Middle frontal gyrus (tissue), 1 donor: ENCODE measurements at regions not wholly inside any gene's neighbourhood (a gene's known extent, or its start where the extent isn't known, plus 50 kb on each side); places are given as distances from the start of the nearest gene placed in this dataset.

Experiments
- DNase-seq: peaks from one replicate; pipeline ENCODE4 v3.0.0-alpha.2; 2015; ENCODE audit warnings: low spot score; ENCODE audit errors: extremely low spot score

DNA sequence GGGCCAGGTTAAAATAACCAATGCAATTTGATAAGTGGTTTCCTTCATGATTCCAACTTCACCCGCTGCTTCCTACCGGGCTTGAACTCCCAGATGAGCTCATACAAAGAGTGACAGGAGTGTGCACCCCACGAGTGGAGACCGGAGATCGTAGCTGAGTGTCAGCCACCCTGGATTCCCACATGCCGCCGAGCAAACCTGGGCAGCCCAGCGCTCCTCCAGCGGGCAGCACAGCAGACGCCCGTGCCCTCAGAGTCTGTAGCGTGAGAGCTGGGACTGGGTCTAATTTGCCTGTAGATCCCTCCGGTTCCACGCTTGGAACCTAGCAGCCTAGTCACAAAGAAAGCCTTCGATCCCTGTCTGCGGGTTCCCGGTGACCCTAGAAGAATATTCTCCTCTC, 476.1 kb upstream of the MGMT start:
- DNase-seq, result no peak

DNA sequence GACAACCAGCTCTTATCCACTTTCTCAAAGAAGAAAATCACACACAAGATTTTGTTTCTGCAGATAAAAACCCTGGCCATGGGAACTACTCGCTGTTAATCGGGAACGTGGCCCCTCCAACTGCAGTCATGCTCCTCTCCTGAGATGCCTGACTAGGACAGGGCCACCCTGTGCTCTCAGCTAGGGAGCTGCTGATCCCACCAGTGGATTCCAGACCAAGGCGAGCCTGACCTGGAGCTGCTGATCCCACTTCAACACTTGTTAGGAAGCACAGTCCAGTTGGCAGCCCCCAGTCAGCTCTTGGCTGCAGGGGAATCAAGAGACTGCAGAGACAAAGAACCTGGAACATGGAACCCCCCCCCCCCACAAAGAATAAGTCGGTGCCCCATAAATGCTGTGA, 474.3 kb upstream of the MGMT start:
- DNase-seq, result no peak

DNA sequence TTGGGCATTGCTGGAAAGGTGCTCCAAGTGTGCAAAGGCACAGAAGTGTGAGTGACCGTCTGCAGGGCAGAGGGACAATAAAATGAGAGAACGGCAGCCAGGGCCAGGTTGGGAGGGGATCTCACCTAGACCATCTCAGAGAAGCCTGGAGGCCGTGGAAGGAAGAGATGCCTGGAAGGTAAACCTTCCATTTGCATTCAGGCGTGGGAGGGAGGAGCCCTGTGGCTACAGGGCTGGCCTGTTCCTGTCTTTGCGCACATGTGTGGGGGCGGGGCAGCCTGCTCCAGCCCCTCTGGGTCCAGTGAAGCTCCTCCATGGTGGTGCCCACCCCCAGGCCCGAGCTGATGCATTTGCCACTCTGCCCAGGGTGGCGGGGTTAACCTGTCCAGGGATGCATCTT, 473.6 kb upstream of the MGMT start:
- no peak for DNase-seq

DNA sequence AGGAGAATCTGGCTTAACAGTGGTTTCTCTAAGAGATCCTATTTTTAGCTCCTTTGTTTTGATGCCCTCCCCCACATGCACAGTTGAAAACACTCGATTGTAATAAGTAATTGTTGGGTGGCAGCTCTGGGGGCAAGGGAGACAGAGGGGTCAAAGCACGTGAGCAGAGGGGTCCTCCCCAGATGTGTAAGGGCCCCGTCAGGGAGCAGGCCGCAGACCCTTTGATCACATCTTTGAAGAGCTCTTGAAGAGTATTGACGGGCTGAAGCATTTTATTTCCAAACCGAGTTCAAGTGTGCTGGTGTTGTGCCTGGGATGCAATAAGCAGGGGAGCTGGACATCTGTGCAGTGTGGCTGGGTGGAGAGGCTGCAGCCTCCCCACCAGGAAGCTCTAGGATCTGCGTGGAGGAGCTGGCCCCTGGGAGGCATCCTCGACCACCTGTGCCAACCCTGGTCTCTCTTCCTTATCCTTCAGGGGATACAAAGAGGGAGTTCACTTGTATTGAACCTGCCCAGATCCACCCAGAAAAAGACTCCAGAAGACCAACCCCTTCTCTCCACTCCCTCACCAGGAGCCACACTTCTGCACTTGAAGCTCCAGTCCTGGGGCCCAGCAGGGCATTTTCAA, 473.0 kb upstream of the MGMT start:
- DNase-seq, result no peak

GRCh38 chr10:128994598-128995143, 472.4 kb upstream of the MGMT start:
- DNase-seq, result no peak

- no peak for DNase-seq
Measured at GRCh38 chr10:128995676-128996075, 471.4 kb upstream of the MGMT start.

GRCh38 chr10:128996092-128996491, 470.9 kb upstream of the MGMT start:
- DNase-seq, result no peak

- no peak for DNase-seq
Measured at GRCh38 chr10:128998101-128998805, 468.8 kb upstream of the MGMT start.

- DNase-seq, result no peak
Measured at GRCh38 chr10:129004398-129004797, 462.6 kb upstream of the MGMT start.

GRCh38 chr10:129005080-129005479, 462.0 kb upstream of the MGMT start:
- no peak for DNase-seq

- DNase-seq, result no peak
Measured at GRCh38 chr10:129005804-129006203, 461.2 kb upstream of the MGMT start.

DNA sequence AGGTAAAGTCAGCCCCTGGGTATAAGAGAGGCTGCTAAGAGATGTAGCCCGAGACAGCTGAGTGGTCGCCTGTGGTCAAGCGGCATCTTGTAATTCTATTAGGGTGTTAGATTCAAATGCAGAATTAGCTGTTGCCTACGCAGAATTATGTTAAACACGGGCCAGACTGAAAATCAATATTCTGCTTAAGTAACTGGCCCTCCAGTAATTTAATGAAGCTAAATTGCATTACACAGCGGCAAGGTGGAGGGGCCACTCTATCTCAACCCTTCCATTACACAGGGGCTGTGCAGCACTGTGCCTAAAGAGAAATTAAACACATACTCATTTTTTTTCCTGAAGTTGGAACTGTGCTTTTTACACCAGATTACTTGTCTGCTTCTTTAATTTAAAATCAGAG, 448.5 kb upstream of the MGMT start:
- no peak for DNase-seq

- no peak for DNase-seq
Measured at GRCh38 chr10:129020651-129021330, 446.2 kb upstream of the MGMT start.

GRCh38 chr10:129021594-129022304, 445.3 kb upstream of the MGMT start:
- DNase-seq, result no peak

DNA sequence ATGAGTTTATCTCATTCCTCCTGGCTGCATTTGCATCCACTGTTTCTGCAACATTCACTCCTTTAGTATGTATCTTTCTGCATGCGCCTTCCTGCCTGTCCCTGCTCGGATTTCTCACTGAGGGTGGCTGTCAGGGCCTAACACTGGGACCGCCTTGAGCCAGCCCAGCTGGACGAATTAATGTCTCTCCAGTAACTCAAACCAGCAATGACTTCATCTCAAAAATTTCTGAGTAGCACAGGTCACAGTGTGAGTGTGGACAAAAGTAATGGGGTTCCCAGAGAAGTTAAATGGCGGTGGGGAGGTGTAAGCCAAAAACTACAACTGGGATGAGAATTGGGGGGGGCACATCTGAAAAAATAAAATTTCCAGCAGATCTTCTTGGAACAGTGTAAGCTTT, 444.0 kb upstream of the MGMT start:
- no peak for DNase-seq

- DNase-seq, result no peak
Measured at GRCh38 chr10:129024046-129024445, 443.0 kb upstream of the MGMT start.

GRCh38 chr10:129025787-129026186, 441.3 kb upstream of the MGMT start:
- no peak for DNase-seq

DNA sequence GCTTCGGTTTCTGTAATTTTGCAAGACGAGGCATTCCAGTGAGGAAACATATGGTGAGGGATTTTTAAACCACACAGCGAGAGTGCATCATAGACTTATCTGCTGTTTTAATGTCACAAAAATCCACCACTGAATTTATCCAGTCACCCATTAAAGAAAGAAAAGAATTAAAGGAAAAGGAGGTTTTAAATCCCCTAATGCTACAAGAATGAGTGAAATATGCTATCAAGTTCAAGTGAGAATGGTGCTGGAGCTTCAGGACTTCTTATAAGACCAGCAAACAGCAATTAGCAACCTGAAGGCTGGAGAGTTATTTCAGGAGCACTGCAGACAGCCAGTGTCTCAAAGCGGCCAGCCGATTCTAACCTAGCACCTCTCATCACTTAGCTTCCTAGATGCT, 439.1 kb upstream of the MGMT start:
- no peak for DNase-seq

GRCh38 chr10:129028451-129028850, 438.6 kb upstream of the MGMT start:
- no peak for DNase-seq

DNA sequence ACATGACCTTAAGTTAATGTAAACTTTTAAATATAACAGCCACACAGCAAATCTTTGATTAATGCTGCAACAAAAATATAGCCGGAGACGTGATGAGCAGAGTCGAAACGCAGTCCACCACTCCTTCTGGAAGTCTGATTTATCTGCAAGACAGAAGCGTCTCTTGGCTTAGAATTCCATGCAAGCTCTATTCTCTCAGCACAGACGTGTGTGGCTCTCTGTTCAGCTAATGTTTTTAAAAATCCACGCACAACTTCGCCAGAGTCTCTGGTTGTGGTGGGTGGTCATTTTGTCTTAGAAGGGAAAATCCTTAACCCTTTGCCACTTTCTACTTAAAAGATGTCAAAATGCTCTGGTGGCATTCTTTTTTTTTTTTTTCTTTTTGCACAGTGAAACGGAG, 438.0 kb upstream of the MGMT start:
- DNase-seq, result no peak

DNA sequence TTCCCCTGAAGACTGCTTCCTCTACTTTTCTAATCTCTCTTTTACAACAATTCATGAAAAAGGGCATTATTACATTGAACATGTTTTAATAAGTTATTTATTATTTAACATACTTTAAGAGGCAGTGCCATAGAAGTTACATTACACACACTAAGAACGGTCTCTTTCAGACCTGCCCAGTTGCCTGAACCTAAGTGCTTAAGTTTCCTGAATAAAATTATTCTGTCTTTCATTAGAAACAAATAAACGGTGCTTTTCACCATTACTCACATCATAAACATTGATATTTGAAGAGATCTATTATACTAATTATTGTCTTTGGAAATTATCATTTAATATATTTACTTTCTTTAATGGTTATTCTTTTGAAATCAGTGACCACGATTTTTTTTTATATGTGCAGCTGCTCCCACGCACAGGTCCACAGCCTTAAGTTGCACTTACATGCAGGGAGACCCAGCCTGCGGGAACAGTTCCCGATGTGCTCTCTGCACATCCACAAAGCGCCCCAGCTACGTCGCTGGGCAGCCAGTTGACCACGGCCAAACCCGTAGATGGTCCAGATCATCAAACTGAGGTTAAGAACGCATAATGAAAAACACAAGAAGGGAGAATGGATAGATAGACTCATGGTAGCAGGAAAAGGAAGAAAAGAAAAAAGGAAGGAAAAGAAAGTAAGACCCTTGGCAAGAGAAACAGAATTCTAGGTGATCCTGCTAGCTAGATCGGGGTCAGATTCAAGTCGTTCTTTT, 437.0 kb upstream of the MGMT start:
- no peak for DNase-seq
